ENCODE measurements at regions not wholly inside any gene's neighbourhood (a gene's known extent, or its start where the extent isn't known, plus 50 kb on each side); places are given as distances from the start of the nearest gene placed in this dataset.

DNA sequence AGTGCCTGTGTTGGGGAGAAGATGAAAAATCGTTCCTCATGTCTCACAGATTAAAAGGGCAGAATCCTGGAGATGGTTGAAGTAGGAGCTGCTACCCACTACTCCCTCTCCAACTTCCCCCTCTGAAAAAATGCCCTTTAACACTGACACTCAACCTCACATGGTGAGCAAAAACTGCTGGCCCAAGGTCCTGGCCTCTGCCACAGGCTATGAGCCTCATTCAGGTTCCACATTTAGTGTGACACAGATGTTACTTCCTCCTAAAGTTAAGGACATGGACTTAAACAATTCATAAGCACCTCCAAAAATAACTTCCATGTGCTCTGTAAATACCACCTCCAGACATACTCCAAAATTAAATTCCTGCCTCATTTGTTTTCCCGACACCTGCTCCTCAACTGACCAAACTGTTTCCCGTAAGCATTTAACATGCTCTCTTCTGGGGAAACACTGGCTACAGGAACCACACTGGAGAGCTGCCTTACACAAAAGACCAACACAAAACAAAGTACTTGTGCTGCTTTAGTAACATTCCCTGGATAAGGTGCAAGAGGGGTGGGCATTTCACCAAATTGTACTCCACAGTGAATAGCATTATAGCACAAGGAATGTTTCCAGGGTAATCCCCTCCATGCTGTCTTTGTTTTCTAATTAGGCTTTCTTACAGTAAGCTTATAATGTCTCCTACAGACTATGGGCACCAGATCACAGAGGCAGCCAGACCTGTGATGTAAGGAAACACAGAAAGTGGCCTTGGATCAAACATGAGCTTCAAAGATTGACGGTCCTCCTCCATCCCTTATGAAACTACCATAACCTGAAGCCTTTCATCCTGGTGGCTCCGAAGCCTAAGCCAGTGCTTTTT lies 57.0 kb downstream of the PHLDA1 start:
- no peak for DNase-seq (ENCODE audit: low read depth)

DNA sequence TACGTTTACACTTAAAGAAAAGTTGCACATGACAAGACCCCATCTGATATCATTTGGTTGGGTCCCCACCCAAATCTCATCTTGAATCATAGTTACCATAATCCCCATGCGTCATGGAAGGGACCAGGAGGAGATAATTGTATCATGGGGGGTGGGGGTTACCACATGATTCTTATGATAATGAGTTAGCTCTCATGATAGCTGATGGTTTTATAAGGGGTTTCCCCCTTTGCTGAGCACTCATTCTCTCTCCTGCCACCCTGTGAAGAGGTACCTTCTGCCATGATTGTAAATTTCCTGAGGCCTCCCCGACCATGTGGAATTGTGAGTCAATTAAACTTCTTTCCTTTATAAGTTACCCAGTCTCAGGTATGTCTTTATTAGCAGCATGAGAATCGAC lies 60.3 kb downstream of the PHLDA1 start:
- no peak for DNase-seq (ENCODE audit: low read depth)

DNA sequence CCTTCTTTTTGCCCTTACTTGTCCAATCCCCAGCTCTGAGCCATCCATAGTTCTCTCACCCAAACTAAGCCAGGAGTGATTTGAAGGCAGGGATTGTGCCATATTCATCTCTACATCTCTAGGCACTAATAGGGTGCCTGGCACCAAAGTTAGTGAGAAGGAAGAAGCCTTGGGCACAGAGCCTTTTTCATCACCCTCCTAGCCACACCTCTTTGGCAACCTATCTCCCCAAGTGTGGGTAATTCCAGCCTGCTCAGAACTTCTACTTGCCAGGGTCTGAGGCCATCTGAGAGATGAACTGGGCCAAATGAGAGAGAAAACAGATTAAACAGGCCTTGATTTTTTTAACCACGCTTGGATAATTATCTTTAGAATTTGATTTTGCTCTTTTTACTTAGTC lies 61.3 kb downstream of the PHLDA1 start:
- no peak for DNase-seq (ENCODE audit: low read depth)

DNA sequence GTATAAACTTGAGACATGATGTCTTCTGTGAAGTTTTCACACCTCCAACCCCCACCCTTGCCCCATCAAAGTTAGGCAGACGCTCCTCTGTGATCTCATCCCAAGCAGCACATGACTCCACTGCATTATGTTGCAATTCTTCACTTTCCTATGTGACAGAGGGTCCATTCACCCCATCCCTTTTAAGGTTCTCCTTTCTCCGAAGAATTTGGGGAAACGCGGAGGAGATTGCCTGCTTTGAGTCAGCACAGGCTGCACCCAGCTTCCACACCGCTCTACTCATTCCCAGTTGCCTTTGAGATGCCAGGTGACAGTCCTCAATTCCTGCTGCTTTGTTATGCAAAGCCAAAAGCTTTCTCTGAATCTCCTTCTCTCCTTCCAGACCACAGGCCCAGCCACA lies 61.8 kb downstream of the PHLDA1 start:
- DNase-seq (ENCODE audit: low read depth) = no peak

DNA sequence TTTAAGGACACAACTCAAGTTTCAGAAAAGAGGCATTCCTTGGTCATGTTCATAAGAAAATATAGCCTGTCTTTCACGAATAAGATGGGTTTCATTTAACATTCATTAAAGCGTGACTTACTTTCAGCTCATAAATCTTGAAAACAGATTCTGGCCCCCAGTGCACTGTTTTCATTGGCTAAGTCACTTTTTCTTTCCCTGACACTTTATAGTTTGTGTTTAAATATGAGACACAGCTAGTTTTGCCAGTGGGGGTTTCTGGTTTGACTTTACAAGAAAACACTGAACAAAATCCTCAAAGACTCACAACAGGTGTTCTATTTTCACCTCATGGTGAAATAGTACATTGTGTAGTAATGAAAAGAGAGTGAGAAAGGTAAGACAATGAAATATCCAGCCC lies 65.9 kb downstream of the PHLDA1 start:
- no peak for DNase-seq (ENCODE audit: low read depth)

DNA sequence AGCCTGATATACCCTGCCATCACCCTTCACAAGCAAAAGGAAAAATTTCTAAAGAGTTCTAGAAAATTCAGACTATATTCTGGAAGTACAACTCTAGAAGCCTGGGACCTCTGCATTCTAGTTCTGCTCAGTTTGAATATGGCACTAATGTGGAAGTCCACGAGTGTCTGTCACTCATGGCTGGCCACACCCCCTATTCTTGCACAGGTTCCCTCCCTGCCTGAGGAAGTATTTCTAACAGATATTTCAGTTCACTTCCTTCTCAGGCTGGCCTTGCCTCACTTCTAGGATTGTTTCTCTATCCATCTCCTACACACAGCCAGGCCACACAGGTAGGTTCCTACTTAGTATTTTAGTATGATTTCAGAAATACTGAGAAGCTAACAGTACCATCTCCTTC lies 67.4 kb downstream of the PHLDA1 start:
- no peak for DNase-seq (ENCODE audit: low read depth)

DNA sequence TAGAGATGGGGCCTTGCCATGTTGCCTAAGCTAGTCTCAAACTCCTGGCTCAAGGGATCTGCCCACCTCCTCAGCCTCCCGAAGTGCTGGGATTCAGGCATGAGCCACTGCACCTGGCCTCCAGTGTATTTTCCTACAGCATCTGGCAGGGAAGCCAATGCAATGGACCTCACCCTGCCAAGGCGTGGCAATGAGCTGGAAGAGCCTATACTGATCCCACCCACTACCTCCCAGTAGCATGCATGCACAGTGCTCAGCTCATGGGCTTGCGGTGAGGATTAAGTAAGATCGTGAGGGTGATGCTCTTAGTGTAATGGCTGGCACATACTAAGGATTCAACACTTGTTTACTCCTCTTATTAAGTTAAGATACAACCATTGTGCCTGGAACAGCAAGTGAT lies 69.7 kb downstream of the PHLDA1 start:
- no peak for DNase-seq (ENCODE audit: low read depth)

DNA sequence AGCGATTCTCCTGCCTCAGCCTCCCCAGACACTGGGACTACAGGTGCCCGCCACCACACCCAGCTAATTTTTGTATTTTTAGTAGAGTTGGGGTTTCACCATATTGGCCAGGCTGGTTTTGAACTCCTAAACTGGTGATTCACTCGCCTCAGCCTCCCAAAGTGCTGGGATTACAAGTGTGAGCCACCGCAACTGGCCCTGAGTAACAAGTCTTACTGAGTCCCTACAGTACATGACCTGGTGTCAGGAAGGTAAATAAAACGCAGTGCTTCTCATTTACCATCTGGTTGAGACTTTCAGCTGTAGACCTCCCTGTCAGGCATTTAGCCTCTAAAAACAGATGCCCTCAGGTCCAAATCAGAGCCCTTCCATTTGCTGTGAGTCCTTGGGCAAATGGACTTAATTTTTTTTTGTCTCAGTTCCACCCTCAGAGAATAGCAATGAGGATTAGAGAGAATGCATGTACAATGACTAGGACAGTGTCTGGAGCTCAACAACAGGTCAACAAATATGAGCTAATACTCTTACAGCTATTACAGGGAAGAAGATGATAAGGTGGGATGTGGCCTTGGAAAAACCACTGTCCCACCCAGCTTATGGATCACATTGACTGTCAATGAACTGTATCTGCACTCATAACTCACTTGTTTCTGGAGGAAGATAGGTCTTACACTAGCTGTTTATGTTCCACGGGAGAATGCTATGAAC lies 70.5 kb downstream of the PHLDA1 start:
- no peak for DNase-seq (ENCODE audit: low read depth)

DNA sequence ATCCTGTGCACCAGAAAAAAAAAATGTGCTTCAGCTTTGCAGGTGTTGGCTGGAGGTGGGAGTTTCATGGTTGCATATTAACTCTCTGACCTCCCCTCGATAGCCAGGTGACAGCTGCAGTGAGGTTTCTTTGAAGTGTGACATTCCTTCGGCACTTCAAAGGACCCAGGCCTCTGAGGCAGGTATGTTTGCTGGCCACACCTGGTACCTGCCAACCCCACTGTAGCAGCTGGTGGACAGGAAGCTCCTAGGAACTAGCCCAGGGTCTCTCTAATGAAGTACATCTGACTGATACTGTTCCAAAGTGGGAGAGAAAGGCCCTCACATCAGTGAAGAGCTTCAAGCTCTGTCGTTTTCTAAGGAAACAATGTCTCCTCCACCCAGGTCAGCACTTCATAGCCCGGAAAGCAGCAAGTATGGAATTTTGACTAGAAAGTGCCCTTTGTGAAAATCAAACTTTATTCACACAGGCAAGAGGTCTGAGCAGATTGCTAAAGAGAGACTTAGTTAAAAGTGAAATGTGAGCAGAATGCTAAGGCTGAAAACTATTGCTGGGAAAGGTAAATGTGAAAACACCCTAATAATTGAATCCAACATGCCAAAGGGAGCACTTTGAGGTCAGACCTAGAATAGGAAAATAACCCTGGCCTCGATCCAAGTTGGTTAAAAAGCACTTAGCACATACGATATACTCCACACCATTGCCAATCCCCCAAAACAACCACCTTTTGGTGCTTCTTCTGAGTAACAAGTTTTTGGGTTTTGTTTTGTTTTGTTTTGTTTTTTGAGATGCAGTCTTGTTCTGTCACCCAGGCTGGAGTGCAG lies 71.3 kb downstream of the PHLDA1 start:
- DNase-seq (ENCODE audit: low read depth) = no peak

DNA sequence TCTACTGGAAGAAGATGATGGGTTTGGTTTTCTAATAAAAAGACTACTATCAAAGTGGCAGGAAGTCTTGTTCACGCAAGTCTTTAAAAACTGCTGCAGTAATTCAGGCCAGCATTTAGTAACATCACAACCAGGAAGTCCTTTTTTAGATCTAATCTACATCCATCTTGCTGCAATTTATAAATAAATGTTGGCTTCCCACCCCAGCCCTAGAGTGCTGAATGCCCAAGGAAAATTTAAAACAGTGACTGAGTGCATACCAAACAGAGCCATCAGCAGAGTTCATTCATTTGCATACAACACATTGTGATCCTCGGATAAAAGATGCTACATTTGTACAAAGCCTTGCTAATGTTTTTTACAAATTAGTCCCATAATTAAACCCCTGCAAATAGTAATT lies 72.1 kb downstream of the PHLDA1 start:
- no peak for DNase-seq (ENCODE audit: low read depth)

DNA sequence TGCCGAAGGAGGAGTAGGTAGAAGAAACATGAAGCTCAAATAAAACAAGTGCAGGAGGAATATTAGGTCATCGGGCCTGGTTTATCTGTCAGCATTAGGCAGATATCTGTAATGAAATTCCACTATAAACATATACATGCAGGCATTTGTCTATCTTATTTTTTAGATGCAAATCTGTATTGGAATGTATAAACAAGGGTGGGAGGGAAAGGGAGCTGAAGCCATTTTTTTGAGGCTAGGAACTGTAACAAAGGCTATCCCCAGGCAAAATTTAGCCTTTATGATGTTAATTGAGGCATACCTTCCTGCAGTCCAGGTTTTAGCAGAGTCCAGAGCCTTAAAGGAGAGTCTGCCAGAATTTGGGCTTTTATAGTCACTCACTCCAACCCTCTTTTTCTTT lies 72.5 kb downstream of the PHLDA1 start:
- no peak for DNase-seq (ENCODE audit: low read depth)

DNA sequence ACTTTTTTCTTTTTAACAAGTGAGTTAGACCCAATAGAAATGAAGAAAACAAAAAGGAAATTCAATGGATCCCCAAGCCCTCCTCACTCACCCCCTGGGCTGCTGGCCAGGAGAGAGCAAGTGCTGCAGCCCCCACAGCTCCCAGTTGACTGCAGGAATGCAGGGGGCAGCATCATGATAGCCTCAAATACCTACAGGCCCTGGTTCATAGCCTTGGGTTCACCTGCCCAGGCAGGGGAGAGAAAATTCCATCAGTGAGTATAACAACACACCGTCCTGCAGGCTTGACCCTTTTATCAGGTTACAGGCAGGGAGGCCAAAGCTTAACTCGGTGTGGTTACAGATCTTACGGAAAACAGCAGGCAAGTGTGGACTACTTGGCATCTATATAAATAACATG lies 76.3 kb downstream of the PHLDA1 start:
- no peak for DNase-seq (ENCODE audit: low read depth)

DNA sequence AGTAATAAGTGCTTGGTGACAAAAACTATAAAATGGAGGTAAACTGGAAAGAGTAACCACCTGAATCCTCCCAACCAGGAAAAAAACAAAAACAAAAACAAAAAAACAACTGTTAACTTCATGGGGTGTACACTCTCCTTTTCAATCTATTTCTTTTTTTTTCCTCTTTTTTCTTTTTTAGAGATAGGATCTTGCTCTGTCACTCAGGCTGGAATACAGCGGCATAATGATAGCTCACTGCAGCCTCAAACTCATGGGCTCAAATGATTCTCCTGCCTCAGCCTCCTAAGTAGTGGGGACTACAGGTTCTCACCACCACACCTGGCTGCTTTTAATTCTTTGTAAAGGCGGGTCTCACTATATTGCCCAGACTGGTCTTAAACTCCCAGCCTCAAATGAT lies 76.8 kb downstream of the PHLDA1 start:
- DNase-seq (ENCODE audit: low read depth) = no peak

DNA sequence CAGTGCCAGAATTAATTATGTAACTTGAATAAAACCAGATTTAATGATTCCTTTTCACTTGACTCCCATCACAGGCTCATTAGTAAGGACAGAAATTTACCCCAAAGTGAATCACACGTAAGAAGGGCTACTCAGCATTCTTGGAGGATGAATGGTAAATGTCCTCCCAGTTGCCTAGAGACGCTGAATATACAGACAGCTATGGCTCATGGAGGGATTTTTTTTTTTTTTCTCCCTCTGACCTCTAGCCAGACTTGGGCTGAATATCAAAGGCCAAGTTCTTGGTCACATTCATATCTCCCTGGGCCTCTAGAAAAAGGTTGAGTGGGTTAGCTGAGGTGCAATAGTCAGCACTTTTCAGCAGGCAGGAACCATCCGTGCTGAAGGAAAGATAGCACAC lies 77.5 kb downstream of the PHLDA1 start:
- peak; percentile 97 for DNase-seq (ENCODE audit: low read depth)

DNA sequence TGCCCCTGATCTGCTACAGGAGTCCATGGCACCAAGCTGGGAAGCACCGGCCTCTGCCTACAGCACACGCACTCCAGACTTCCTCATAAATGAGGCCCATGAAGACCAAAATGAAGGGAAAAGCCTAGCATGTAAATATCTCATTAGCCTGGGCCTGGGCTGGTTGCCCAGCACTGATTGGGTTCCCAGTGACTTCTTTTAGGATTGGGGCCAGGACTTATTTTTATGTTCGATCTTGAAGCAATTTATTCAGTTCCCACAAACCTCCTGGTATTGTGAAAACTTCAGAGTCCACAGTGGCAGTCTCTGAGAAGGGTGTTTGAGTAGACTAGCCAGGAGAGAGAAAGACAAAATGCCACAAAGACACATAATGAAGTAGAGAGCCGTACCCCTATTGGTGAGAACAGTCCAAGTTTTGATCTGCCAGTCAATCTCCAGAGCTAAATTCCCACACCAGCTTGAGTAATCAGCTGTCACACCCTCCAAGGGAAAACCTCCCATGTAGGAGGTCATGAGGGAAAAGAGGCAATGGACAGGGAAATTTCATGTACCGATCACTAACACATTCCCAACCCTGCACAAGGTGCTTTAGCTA lies 78.2 kb downstream of the PHLDA1 start:
- DNase-seq (ENCODE audit: low read depth) = peak; percentile 84

DNA sequence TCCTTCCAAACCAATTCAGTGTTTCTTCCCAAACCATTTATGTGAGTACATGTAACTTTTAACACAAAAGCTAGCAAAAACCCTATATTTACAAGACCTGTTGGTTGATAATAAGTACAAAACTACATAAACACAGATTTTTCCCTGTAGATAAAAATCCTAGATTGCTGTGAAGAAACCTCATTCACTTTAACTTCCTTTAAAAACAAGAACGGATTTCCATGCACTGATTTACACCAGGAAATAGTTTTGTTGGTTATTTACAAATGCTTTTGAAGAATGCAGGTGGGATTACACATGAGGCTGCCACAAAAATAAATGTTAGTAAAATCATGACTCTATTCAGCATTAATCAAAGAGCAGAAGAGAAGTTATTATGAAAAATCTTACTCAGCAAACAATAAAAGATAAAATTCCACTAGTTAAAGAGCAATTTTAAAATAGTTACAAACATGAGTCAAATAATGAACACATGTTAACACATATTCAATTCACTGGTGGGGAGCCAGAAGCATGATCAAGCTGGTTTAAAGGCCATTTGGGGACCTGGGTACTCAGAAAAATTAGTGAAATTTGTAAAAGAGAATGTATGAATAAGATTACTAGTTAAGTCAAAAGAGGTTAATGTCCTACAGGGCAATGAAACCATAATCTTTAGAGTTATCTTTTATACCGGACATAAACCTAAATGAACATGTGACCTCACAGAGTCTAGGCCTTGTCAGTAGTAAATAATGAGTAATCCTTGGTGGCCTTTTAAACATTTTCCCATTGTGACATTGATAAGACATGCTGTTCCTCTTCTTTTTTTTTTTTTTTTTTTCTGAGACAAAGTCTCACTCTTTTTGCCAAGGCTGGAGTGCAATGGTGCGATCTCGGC lies 79.9 kb downstream of the PHLDA1 start:
- no peak for DNase-seq (ENCODE audit: low read depth)

DNA sequence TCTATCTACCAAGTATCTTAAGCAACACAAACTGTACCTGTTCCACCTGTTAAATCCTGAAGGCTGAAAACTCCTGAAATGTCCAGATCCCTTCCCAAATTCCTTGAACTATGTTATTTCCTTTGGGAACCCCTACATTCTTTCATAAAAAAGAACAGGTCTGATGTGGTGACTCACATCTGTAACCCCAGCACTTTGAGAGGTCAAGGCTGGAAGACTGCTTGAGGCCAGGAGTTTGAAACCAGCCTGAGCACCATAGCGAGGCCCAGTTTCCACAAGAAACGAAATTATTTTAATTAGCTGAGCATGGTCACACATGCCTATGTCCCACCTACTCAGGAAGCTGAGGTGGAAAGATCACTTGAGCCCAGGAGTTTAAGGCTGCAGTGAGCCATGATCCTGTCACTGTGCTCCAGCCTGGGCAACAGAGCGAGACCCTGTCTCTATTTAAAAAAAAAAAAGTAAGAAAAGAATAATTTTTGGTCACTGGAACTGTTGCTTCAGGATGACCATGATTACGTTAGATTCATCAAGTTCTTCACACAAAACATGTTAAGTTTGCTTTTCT lies 84.3 kb downstream of the PHLDA1 start:
- DNase-seq (ENCODE audit: low read depth) = no peak

DNA sequence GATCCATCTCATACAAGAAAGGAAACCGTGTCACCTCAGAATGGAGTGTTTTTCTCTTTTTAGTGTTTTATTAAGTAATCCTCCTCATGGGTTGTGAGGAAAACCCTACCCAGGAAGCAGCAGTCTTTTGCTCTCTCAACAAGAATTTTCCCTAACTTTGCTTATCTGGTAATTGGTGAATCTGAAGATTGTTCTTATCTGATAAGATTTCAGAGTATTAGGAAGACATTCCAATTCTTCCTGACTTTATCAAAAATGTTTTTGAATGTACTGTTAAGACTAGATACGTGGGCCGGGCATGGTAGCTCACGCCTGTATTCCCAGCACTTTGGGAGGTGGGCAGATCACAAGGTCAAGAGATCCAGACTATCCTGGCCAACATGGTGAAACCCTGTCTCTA lies 86.0 kb downstream of the PHLDA1 start:
- DNase-seq (ENCODE audit: low read depth) = no peak

DNA sequence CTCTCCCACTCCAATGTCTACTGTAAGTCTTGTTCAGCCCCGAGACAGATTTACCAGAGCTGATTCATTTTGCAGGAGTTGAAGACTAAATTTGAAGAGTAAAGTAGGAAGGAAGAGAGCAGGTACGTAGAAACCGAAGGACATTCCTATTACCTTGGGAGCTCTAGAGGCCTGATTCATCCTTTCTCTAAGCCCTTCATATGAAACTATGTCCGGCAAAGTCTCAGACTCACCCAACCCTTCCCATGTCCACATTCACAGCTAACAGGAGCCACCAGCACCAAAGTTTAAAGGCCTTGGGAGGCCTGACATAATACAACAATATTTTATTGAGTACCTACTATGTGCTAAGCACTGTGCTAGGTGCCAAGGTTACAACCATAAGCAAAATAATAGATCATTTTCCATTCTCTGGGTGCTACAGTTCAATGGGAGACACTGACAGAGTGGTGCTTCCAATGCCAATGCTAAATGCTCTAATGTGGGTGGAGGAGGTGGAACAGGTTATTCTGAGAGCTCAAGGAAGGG lies 86.6 kb downstream of the PHLDA1 start:
- DNase-seq (ENCODE audit: low read depth) = peak; percentile 42

Data from HT1080 (cell line).